ENCODE measurements at regions not wholly inside any gene's neighbourhood (a gene's known extent, or its start where the extent isn't known, plus 50 kb on each side); places are given as distances from the start of the nearest gene placed in this dataset.

- no peak for DNase-seq
These were observed 211.2 kb upstream of the CTAGE1 start for GRCh38 chr18:22628795-22629510.

- no peak for DNase-seq
These were observed 213.3 kb upstream of the CTAGE1 start for GRCh38 chr18:22630980-22631379.

GRCh38 chr18:22632191-22632590 is 214.5 kb upstream of the CTAGE1 start:
- DNase-seq = no peak

GRCh38 chr18:22634464-22634863 is 216.7 kb upstream of the CTAGE1 start:
- no peak for DNase-seq

- no peak for DNase-seq
These were observed 220.1 kb upstream of the CTAGE1 start for GRCh38 chr18:22637787-22638186.

- DNase-seq = no peak
These were observed 221.3 kb upstream of the CTAGE1 start for GRCh38 chr18:22639026-22639463.

- DNase-seq = no peak
These were observed 221.8 kb upstream of the CTAGE1 start for GRCh38 chr18:22639561-22639960.

- no peak for DNase-seq
These were observed 222.6 kb upstream of the CTAGE1 start for GRCh38 chr18:22640281-22640842.

- no peak for DNase-seq
These were observed 224.2 kb upstream of the CTAGE1 start for GRCh38 chr18:22641958-22642357.

- DNase-seq = no peak
These were observed 226.0 kb upstream of the CTAGE1 start for GRCh38 chr18:22643731-22644130.

- DNase-seq = no peak
These were observed 232.5 kb upstream of the CTAGE1 start for GRCh38 chr18:22650247-22650646.

- DNase-seq = no peak
These were observed 239.9 kb upstream of the CTAGE1 start for GRCh38 chr18:22657619-22658018.

- DNase-seq = no peak
These were observed 240.6 kb upstream of the CTAGE1 start for GRCh38 chr18:22658318-22658717.

GRCh38 chr18:22663378-22663777 is 245.7 kb upstream of the CTAGE1 start:
- DNase-seq = no peak

- no peak for DNase-seq
These were observed 248.8 kb upstream of the CTAGE1 start for GRCh38 chr18:22666411-22666940.

- DNase-seq = no peak
These were observed 249.4 kb upstream of the CTAGE1 start for GRCh38 chr18:22667156-22667555.

GRCh38 chr18:22667616-22668422 is 250.1 kb upstream of the CTAGE1 start:
- DNase-seq = no peak

GRCh38 chr18:22668496-22668895 is 250.8 kb upstream of the CTAGE1 start:
- no peak for DNase-seq

GRCh38 chr18:22670914-22671313 is 253.2 kb upstream of the CTAGE1 start:
- no peak for DNase-seq

- DNase-seq = no peak
These were observed 255.6 kb upstream of the CTAGE1 start for GRCh38 chr18:22673182-22673862.

GRCh38 chr18:22674272-22674671 is 256.6 kb upstream of the CTAGE1 start:
- DNase-seq = no peak

- no peak for DNase-seq
These were observed 257.3 kb upstream of the CTAGE1 start for GRCh38 chr18:22675006-22675405.

- DNase-seq = no peak
These were observed 256.7 kb upstream of the RBBP8 start for GRCh38 chr18:22676423-22676822.

Measured in NCI-H510A treated with DMSO at 0.1 percent for 48 hours (cell line).